ENCODE measurements at regions not wholly inside any gene's neighbourhood (a gene's known extent, or its start where the extent isn't known, plus 50 kb on each side); places are given as distances from the start of the nearest gene placed in this dataset.

GRCh38 chr3:117631781-117632180 is 922.2 kb downstream of the TUSC7 start:
- TF ChIP-seq POLR2A (IDR thresholded peaks at IDR 0.05) (no peak), CTCF (IDR thresholded peaks at IDR 0.05) (no peak)
